HTR-8/SVneo (cell line): ENCODE measurements at regions not wholly inside any gene's neighbourhood (a gene's known extent, or its start where the extent isn't known, plus 50 kb on each side); places are given as distances from the start of the nearest gene placed in this dataset.

Source experiments
- DNase-seq: peaks from one replicate; pipeline ENCODE4 v3.0.0; 2011; ENCODE audit warnings: low spot score, mixed read lengths; ENCODE audit not compliant: insufficient read length
- FAIRE-seq: peaks from 2 replicates; lab custom pipeline; 2011; peaks lifted over from hg19 to GRCh38; lab: Jason Lieb, UNC

DNA sequence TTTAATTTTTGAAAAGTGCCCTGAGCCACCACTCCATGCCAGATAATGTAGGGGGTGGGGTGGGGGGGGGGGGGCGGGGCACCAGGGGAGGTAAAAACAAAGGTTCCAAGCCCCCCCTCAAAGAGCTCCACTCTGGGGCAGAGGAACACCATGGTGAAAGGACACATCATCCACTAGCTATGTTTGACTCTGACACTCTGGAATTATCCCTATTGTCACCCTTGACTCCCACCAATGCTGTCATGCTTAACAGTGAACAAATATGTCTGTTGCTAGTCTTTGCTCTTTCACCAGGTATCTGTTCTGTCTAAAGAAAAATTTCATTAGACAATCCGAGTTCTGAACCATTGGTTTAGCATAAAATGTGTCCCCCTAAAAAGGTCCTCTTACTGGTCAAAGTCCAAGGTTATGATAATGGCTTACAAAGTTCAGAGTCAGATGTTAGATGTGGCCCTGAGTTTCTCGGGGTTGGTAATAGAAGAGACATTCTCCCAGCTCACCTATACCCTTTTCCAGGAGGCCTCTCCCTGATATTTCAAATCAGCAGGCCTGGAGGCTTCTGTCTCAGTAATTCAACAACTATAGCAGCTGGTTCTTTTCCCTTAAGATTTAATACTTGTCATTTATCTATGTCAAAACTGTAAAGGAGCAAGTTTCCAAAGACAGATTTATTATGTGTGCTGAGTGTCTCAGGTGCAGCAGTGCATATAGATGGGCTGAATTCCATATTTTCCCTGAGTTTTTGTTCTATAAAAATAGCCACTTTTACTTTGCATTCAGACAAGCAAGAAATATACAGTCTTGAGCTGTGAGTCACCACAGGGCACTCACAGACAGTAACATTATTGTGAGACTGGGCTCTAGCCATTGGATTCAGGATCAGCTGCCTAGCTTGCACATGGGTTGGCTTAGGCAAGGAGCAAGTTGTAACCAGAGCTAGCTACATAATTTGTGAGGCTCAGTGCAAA is 174.1 kb downstream of the CSNK2A3 start:
- DNase-seq (peak; percentile 74), FAIRE-seq (no peak)

DNA sequence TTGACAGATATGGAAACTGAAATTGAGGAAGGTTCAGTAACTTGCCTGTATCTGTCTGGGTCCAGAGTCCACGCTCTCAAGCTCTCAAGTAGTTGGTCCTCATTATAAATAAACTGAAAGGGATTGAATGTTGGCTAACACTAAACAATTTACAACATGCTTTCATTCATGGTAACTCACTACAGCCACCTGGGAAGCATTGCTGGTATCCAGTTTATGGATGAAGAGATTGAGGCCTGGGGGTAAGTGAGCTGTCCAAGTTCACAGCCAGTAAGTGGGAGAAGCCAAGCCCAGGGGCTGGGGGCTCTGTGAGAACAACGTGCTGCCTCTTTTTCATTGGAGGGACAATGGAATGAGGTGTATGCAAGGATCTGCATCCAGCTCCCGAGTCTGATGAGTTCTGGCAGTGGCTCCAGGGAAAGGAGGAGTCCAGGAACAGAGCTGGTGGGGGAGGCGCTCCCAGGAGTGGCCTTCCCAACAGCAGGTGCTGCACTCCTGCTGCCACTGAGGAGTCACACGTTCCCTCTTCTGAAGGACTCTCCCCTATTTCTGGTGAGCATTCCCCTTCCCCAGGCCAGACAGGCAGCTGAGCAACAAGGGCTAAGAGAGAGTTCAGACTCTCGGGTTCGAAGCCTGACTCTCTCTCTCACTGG is 175.8 kb downstream of the CSNK2A3 start:
- DNase-seq: no peak
- FAIRE-seq: no peak

DNA sequence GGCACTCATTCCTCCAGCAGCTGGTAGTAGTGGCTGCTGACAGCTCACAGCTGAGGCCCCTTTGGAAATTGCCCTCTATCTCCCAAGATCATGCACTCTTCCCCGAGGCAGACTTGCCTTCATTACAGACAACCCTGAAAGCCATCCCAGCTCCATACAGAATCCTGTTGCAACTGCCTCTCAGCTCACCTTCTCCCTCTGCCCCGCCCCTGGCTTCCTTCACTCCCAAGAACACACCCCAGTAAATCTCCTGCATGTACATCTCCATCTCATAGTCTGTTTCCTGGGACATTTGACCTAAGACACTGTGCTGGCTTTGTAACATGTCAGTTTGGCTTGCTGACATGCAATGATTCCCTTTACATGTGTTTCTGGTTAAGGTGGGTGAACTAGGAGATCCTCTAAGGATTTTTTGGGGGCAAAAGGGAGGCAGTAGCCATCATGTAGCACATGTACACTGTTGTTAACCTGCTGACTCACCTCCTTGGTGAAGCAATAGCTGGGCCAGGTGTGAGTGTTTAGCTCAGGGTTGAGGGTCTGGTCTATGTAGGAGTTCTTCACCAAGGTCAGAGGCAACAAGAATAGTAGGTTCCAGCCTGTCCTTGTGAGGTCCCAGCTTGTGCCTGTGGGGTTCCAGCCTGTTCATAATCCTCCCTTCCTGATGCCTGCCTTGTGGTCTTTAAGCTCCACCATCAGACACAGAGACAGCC is 179.6 kb downstream of the CSNK2A3 start:
- FAIRE-seq (no peak), DNase-seq (no peak)

GRCh38 chr11:11171854-11172253 is 181.2 kb downstream of the CSNK2A3 start:
- no peak for FAIRE-seq
- DNase-seq: no peak

DNA sequence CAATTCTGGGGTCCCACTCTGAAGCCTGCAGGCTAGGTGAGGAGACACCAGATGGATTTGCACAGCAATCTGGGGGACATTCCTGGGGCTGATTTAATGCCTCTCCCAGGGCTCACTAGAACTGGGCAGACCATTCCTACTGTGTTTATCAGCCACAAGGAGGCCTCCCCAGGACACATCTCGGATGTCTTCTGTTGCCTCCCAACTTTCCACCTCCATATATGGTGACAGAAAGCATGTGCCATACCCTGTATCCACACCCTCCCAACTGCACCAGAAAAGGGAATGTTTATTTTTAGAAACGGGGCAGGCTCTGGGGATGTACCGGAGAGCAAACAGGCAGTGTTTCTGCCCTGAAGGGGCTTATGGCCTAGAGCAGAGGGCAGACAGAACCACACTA is 181.8 kb downstream of the CSNK2A3 start:
- FAIRE-seq (no peak), DNase-seq (no peak)

GRCh38 chr11:11170352-11171084 is 182.5 kb downstream of the CSNK2A3 start:
- no peak for FAIRE-seq
- no peak for DNase-seq

GRCh38 chr11:11169715-11170351 is 183.2 kb downstream of the CSNK2A3 start:
- no peak for FAIRE-seq
- DNase-seq: no peak

- DNase-seq: no peak
Observed at GRCh38 chr11:11167806-11168205, 185.2 kb downstream of the CSNK2A3 start.

DNA sequence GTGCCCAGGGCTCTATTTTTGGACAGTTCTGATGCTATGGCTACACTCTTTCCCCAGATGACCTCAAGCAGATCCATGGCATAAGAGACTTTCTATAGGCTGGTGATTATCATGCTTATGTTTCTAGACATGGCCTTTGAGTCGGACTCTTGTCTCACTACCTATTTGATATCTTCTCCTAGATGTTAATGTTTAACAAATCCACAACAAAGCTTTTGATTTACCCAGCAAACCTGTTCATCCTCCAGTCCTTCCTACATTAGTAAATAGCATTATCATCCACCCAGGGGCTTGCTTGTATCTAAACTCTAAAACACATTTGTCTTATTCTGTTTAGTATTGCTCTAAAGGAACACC is 188.7 kb downstream of the CSNK2A3 start:
- DNase-seq: no peak
- FAIRE-seq: no peak

More at GRCh38 chr11:11167806-11168205, 185.2 kb downstream of the CSNK2A3 start:
- FAIRE-seq: no peak

DNA sequence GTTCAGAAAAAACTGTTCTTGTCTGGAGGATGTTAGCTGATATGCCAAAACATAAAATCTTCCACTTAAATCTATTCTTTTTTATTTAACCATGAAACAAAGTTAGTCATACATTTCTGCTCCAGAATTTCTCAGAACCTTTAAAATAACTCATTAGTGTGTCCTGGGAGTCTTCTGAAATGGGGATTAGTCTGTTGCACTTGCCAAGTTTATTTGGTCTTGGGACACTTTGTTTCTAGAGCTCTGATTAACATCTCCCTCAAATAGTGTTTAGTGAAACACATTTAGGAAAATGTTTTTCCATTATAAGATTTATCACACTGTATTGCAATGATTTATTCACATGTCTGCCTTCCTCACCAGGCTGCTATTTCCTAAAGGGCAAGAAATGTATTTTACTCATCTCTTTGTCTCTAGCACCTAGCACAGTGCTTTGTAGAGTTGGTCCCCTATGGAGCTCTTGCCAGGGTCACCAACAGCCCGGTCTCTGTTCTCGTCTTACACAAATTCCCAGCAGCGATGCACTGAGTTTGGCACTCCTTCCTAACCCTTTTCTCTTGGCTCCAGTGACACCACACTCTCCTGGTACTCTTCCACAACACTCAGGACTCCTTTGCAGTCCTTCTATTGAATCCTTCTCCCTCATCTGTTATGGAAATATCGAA is 189.2 kb downstream of the CSNK2A3 start:
- FAIRE-seq (no peak), DNase-seq (no peak)

GRCh38 chr11:11163236-11163635 is 189.8 kb downstream of the CSNK2A3 start:
- no peak for FAIRE-seq
- DNase-seq: peak; percentile 17

DNA sequence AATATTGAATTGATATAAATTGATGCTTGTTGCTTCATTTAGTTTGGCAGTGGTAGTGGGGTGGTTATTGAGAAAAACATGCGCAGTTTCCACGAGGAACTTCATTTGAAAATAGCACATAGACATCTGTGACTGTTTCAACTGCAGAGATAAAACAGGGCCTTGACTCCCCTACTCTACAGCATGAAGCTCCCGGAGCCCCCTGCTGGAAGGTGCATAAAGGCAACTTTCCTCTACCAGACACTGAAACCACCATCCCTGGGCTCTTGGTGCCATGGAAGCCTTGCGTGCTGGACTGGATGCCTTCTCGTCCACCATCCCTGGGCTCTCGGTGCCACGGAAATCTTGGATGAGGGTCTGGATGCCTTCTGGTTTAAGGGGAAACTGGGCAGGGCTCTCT is 195.9 kb downstream of the CSNK2A3 start:
- FAIRE-seq: no peak
- peak; percentile 41 for DNase-seq

DNA sequence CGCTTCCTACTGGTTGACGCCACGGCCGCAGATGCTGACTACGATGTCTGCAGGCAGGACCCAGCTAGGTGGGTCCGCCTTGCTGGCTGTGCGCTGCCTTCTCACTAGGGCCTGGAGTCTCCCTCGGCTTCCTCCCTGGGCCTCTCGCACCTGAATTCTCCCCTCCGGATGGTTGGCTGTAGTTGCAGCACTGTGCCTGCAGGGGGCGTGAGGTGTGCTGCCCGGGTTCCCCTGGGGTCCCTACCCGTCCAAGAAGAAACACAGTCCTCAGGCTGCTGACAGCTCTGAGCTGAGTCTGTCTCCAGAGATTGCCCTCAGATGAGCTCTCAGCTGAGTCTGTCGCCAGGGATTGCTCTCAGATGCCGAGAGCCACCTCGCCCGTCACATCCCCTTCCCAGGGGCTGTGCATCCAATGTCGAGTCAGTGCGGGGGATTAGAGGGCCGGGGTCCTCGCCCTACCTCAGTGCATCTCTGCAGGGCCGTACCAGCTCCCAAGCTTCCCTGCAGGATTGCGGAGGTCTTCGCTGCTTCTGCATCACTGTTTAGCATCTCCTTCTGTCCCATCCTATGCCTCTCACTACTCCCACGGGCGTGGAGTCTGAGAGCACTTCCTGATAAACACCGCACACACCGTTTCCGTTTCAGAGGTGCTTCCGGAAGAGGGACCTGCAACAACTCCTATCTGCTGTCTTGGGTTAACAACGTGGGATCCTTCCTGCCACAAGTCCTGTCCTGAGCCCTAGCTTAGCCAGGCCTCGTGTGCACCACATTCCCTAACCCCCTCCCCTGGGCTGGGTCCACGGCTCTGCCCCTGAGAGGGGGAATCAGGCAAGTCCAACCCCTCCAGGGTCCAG is 196.9 kb downstream of the CSNK2A3 start:
- FAIRE-seq (no peak), DNase-seq (no peak)

- no peak for FAIRE-seq
- no peak for DNase-seq
Observed at GRCh38 chr11:11152877-11153276, 200.2 kb downstream of the CSNK2A3 start.

DNA sequence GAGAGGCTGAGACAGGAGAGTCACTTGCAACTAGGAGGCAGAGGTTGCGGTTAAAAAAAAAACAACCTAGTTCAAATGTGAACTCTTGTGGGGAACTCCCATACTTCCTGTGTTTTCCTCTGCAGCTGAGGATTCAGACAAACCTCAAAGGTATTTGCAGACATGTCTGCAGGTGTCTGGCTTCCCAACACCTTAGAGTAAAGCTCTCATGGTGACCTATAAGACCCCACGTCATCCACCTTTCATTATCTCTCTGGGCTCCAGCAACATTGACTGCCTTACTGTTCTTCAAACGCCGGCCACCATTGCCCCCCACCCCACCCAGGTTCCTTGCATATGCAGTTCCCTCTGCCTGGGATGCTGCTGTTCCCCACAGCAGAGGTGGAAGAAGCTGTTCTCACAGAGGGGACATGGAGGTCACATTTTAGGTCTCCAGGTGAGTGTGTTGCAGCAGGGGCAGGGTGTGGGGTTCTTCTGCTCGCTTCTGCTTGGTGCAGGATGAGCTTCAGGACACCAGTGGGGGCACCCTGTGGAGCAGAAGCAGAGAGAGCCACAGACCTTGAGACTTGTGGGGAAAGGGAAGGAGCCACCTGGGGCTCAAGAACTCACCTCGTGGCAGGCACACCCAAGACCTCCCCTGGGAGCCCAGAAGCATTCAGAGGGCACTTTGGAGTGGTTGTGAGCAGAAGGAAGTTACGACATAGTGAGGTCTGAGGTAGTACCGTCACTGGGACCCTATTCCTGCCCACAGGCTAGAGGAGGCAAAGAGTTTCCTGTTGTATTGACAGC is 203.2 kb downstream of the CSNK2A3 start:
- DNase-seq: no peak
- FAIRE-seq: no peak

DNA sequence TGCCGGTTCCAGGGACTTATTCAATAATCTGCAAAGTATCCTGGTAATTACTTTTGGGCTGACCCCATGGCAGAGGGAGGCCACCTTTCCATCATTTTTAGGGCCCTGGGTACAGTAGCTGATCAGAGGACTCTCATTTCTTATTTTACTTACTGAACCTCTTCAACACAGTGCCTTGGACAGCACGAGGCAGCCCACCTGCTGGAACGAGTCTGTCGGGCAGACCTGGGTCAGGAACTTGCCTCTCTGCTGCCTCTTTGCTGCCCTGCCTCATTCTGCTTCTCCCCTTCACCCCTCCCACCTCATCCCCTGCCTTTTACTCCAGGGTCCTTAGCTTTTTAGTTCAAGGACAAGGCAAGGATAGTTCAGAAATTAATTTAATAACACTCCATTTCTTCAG is 204.5 kb downstream of the CSNK2A3 start:
- DNase-seq (no peak), FAIRE-seq (no peak)

GRCh38 chr11:11148104-11148509 is 204.9 kb downstream of the CSNK2A3 start:
- FAIRE-seq: no peak
- peak; percentile 34 for DNase-seq

DNA sequence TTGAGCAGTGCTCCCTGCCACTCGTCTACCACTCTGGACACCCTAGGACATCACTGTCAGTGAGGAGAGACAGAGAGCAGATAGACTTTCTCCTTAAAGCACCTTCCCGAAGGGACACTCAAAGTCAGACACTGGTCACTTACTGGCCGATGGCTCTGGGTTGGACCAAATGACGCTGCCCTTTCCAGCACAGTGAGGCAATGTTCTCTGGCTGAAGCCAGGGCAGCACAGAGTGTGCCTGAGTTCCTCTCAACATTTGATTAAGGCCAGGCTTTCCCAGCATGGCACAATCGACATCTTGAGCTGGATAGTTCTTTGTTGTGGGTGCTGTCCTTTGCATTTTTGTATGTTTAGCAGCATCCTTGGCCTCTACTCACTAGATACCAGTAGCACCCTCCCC is 206.2 kb downstream of the CSNK2A3 start:
- no peak for FAIRE-seq
- no peak for DNase-seq
